Keratinocyte (primary cell): ENCODE measurements at regions not wholly inside any gene's neighbourhood (a gene's known extent, or its start where the extent isn't known, plus 50 kb on each side); places are given as distances from the start of the nearest gene placed in this dataset.

Experiments
- DNase-seq: peaks from one replicate; pipeline ENCODE4 v3.0.0-alpha.2; 2011; ENCODE audit warnings: low read depth, missing footprints, low spot score
- FAIRE-seq: peaks from 2 replicates; lab custom pipeline; 2011; peaks lifted over from hg19 to GRCh38; lab: Jason Lieb, UNC
- H2AFZ ChIP-seq: 2 replicates; pipeline ENCODE4 v1.6.0; 2012; ENCODE audit warnings: low read length, control low read depth, inconsistent platforms; ENCODE audit not compliant: control insufficient read depth
- H3K27ac ChIP-seq: 2 replicates; pipeline ENCODE4 v1.5.1; 2011; ENCODE audit warnings: low read length; ENCODE audit not compliant: control insufficient read depth, insufficient read depth
- H3K27me3 ChIP-seq: 3 replicates; pipeline ENCODE4 v1.6.0; 2011; ENCODE audit warnings: low read length; ENCODE audit not compliant: control insufficient read depth, insufficient read depth; ENCODE audit errors: extremely low read depth
- H3K36me3 ChIP-seq, 2 experiments: 2 replicates in 1 of 2; 3 replicates in 1 of 2; pipeline ENCODE4 v1.5.1; 2011; ENCODE audit warnings: low read length in 2 of 2, mild to moderate bottlenecking in 1 of 2; ENCODE audit not compliant: control insufficient read depth in 2 of 2, insufficient read depth in 2 of 2; ENCODE audit errors: extremely low read depth in 1 of 2
- H3K4me1 ChIP-seq: 3 replicates; pipeline ENCODE4 v1.5.1; 2011; ENCODE audit warnings: low read length; ENCODE audit not compliant: control insufficient read depth, insufficient read depth; ENCODE audit errors: extremely low read depth
- H3K4me2 ChIP-seq: 3 replicates; pipeline ENCODE4 v1.6.0; 2011; ENCODE audit warnings: low read depth, low read length; ENCODE audit not compliant: control insufficient read depth, insufficient read depth; ENCODE audit errors: extremely low read depth
- H3K4me3 ChIP-seq, 3 experiments: fragments of 200-600 bp in 1 of 3; sonication (generic) in 1 of 3; 2 replicates in 2 of 3; 3 replicates in 1 of 3; pipeline ENCODE4 v1.5.1; 2011 to 2016; ENCODE audit warnings: low read length in 3 of 3, mild to moderate bottlenecking in 3 of 3, control low read depth in 2 of 3, inconsistent platforms in 1 of 3, low read depth in 1 of 3, mixed read lengths in 1 of 3, mixed run types in 1 of 3, moderate library complexity in 1 of 3; ENCODE audit not compliant: control insufficient read depth in 2 of 3, insufficient read depth in 2 of 3; ENCODE audit errors: extremely low read depth in 1 of 3
- H3K79me2 ChIP-seq: 2 replicates; pipeline ENCODE4 v1.6.0; 2012; ENCODE audit warnings: low read length; ENCODE audit not compliant: control insufficient read depth, insufficient read depth
- H3K9ac ChIP-seq: 3 replicates; pipeline ENCODE4 v1.6.0; 2011; ENCODE audit warnings: low read length; ENCODE audit not compliant: control insufficient read depth, insufficient read depth; ENCODE audit errors: extremely low read depth
- H3K9me1 ChIP-seq: 3 replicates; pipeline ENCODE4 v1.6.0; 2011; ENCODE audit warnings: low read length; ENCODE audit not compliant: control insufficient read depth, insufficient read depth; ENCODE audit errors: extremely low read depth
- H3K9me3 ChIP-seq: 2 replicates; pipeline ENCODE4 v1.5.1; 2012; ENCODE audit warnings: low read depth, low read length; ENCODE audit not compliant: control insufficient read depth
- H4K20me1 ChIP-seq: 3 replicates; pipeline ENCODE4 v1.6.0; 2011; ENCODE audit warnings: low read length; ENCODE audit not compliant: control insufficient read depth, insufficient read depth; ENCODE audit errors: extremely low read depth
- CTCF ChIP-seq, 3 experiments: IDR thresholded peaks in 1 of 3; conservative IDR thresholded peaks in 1 of 3; optimal IDR thresholded peaks in 1 of 3; 2 replicates in 2 of 3; 3 replicates in 1 of 3; pipeline versions ENCODE3 to v1.5.1; 2011; ENCODE audit warnings: low read length in 3 of 3, mild to moderate bottlenecking in 3 of 3, moderate library complexity in 2 of 3, control low read depth in 1 of 3, inconsistent platforms in 1 of 3; ENCODE audit not compliant: insufficient read depth in 2 of 3; ENCODE audit errors: extremely low read depth in 1 of 3
- EZH2 ChIP-seq: IDR thresholded peaks from one replicate; pipeline ENCODE4 v1.6.1; 2012; ENCODE audit warnings: inconsistent platforms, mild to moderate bottlenecking, low read length, moderate library complexity
- dilution Hi-C: fragments of 300-500 bp; cut with MboI; formaldehyde crosslinking; loops from one replicate; pipeline ENCODE4 v1.7.0; 2020; ENCODE audit warnings: low sequenced_read_pairs; ENCODE audit not compliant: extremely low pct_ligation_motif_present

- Histone ChIP-seq H3K9ac (no peak overlapping the region), H3K4me2 (no peak overlapping the region), H3K27ac (no peak overlapping the region), H3K36me3 (no peaks in the 10 kb centered on the region), H3K79me2 (no peaks in the 10 kb centered on the region), H3K4me1 (no peaks in the 10 kb centered on the region), H3K27me3 (no peaks in the 10 kb centered on the region), H3K9me1 (no peaks in the 10 kb centered on the region), H4K20me1 (no peaks in the 10 kb centered on the region), H3K4me3 (no peak overlapping the region), H2AFZ (no peak overlapping the region), H3K9me3 (no peaks in the 10 kb centered on the region)
- no peak for DNase-seq
- dilution Hi-C loops: no loop called here
- FAIRE-seq: no peak
- TF ChIP-seq CTCF (optimal IDR thresholded peaks at IDR 0.05 in 1 of 3, IDR thresholded peaks at IDR 0.05 in 1 of 3, conservative IDR thresholded peaks at IDR 0.05 in 1 of 3; ENCODE audit: extremely low read depth in 1 of 3, insufficient read depth in 2 of 3, low read length in 3 of 3): no peak
Measured at GRCh38 chr6:24053057-24053456, 73.0 kb upstream of the NRSN1 start.

GRCh38 chr6:24054388-24054787, 71.6 kb upstream of the NRSN1 start:
- H3K4me1 ChIP-seq: no peaks in the 10 kb centered on the region
- H3K9me1 ChIP-seq: no peaks in the 10 kb centered on the region
- TF ChIP-seq CTCF (optimal IDR thresholded peaks at IDR 0.05 in 1 of 3, IDR thresholded peaks at IDR 0.05 in 1 of 3, conservative IDR thresholded peaks at IDR 0.05 in 1 of 3; ENCODE audit: extremely low read depth in 1 of 3, insufficient read depth in 2 of 3, low read length in 3 of 3) (no peak), EZH2 (no peak)
- H3K36me3 ChIP-seq: no peaks in the 10 kb centered on the region
- H3K4me3 ChIP-seq: no peak overlapping the region
- no peak overlapping the region for H3K27ac ChIP-seq
- FAIRE-seq (no peak), DNase-seq (no peak)
- no peaks in the 10 kb centered on the region for H4K20me1 ChIP-seq
- no peaks in the 10 kb centered on the region for H3K79me2 ChIP-seq
- no peaks in the 10 kb centered on the region for H3K9me3 ChIP-seq
- H3K4me2 ChIP-seq: no peak overlapping the region
- H3K9ac ChIP-seq: no peak overlapping the region
- dilution Hi-C loops: no loop called here
- H2AFZ ChIP-seq: no peak overlapping the region
- H3K27me3 ChIP-seq: no peaks in the 10 kb centered on the region
